Naive thymus-derived CD4-positive, alpha-beta T cell (primary cell): ENCODE measurements at regions not wholly inside any gene's neighbourhood (a gene's known extent, or its start where the extent isn't known, plus 50 kb on each side); places are given as distances from the start of the nearest gene placed in this dataset.

Experiments used
- ATAC-seq: fragments of 150-1000 bp; cut with Tn5 transposase; 2 replicates; pipeline ENCODE4 v1.10.0; 2021; ENCODE audit warnings: mild to moderate bottlenecking, moderate library complexity
- CTCF ChIA-PET: fragments of 350-600 bp; sonication (Branson Sonifier 250); formaldehyde crosslinking; loops from one replicate; lab custom pipeline; 2021; ENCODE audit warnings: antibody characterized with exemption; lab: Charles Lee
- POLR2A ChIA-PET: fragments of 350-600 bp; sonication (Branson Sonifier 250); formaldehyde crosslinking; loops from one replicate; lab custom pipeline; 2021; ENCODE audit warnings: antibody characterized with exemption, inconsistent platforms; lab: Charles Lee
- DNase-seq, 9 donors: peaks; one replicate each; pipeline versions ENCODE4 v3.0.0 to v3.0.0-alpha.2; 2020 to 2022; ENCODE audit warnings: mixed read lengths in 1 of 9
- H3K27ac ChIP-seq: one replicate; pipeline ENCODE4 v1.7.0; 2013; ENCODE audit warnings: mild to moderate bottlenecking, low read depth, low read length, moderate library complexity
- H3K27me3 ChIP-seq, 2 donors: one replicate each; pipeline ENCODE4 v1.7.0; 2013; ENCODE audit warnings: low read length in 2 of 2, mild to moderate bottlenecking in 2 of 2, moderate library complexity in 2 of 2; ENCODE audit not compliant: control insufficient read depth in 2 of 2, insufficient read depth in 2 of 2
- H3K36me3 ChIP-seq, 3 experiments: 1 replicate in 2 of 3; 2 replicates in 1 of 3; pipeline ENCODE4 v1.7.0; 2013; ENCODE audit warnings: low read length in 3 of 3, mild to moderate bottlenecking in 3 of 3, moderate library complexity in 1 of 3; ENCODE audit not compliant: insufficient read depth in 3 of 3, control insufficient read depth in 2 of 3
- H3K4me1 ChIP-seq, 2 donors: one replicate each; pipeline ENCODE4 v1.7.0; 2013; ENCODE audit warnings: low read length in 2 of 2, mild to moderate bottlenecking in 2 of 2, moderate library complexity in 1 of 2; ENCODE audit not compliant: control insufficient read depth in 2 of 2, insufficient read depth in 2 of 2
- H3K4me3 ChIP-seq: 2 replicates; pipeline ENCODE4 v1.7.0; 2013; ENCODE audit warnings: mild to moderate bottlenecking, low read length
- H3K9me3 ChIP-seq, 3 experiments: 1 replicate in 2 of 3; 2 replicates in 1 of 3; pipeline ENCODE4 v1.7.0; 2013; ENCODE audit warnings: low read length in 3 of 3; ENCODE audit not compliant: control insufficient read depth in 2 of 3
- H3K27ac Mint-ChIP-seq, 9 donors: one replicate each; pipeline ENCODE4 v1.8.0; 2020 to 2022; ENCODE audit warnings: mixed read lengths in 9 of 9, mild to moderate bottlenecking in 8 of 9, moderate library complexity in 5 of 9, inconsistent platforms in 2 of 9
- H3K27me3 Mint-ChIP-seq, 5 donors: one replicate each; pipeline ENCODE4 v1.8.0; 2021 to 2022; ENCODE audit warnings: mixed read lengths in 5 of 5, mild to moderate bottlenecking in 1 of 5
- H3K36me3 Mint-ChIP-seq, 5 donors: one replicate each; pipeline ENCODE4 v1.8.0; 2020 to 2022; ENCODE audit warnings: mixed read lengths in 5 of 5, mild to moderate bottlenecking in 3 of 5, inconsistent platforms in 1 of 5
- H3K4me1 Mint-ChIP-seq, 7 donors: one replicate each; pipeline ENCODE4 v1.8.0; 2020 to 2022; ENCODE audit warnings: mixed read lengths in 7 of 7, mild to moderate bottlenecking in 3 of 7, inconsistent platforms in 1 of 7
- H3K4me3 Mint-ChIP-seq, 10 donors: one replicate each; pipeline ENCODE4 v1.8.0; 2020 to 2022; ENCODE audit warnings: mild to moderate bottlenecking in 10 of 10, mixed read lengths in 10 of 10, moderate library complexity in 6 of 10, inconsistent platforms in 2 of 10
- H3K9me3 Mint-ChIP-seq, 11 donors: one replicate each; pipeline ENCODE4 v1.8.0; 2020 to 2022; ENCODE audit warnings: mixed read lengths in 11 of 11, mild to moderate bottlenecking in 4 of 11, inconsistent platforms in 1 of 11, moderate library complexity in 1 of 11
- intact Hi-C, 2 donors: fragments of 100-400 bp; cut with micrococcal nuclease; formaldehyde crosslinking; loops; one replicate each; pipeline ENCODE4 v1.15.1; 2023

DNA sequence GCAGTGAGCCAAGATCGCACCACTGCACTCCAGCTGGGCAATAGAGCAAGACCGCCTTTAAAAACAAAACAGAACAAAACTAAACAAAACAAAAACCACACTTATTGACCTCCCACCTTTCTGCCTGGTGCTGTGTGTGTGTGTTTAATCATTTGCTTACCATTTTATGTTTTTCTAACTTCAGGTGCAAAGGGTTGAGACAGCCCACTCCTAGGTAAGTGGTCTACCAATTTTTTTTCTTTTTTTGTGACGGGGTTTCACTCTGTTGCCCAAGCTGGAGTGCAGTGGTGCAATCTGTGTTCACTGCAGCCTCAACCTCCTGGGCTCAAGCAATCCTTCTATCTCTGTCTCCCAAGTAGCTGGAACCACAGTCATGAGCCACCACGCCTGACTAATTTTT lies 65.8 kb downstream of the SALL1 start:
- no peak overlapping the region for H3K27ac Mint-ChIP-seq
- peaks cover 0 to 24% (median 5%) of the 10 kb centered on the region in 11 donors for H3K9me3 Mint-ChIP-seq
- no peaks in the 10 kb centered on the region for H3K4me1 Mint-ChIP-seq
- H3K27me3 Mint-ChIP-seq: peaks cover 0 to 15% (median 10%) of the 10 kb centered on the region in 5 donors
- POLR2A ChIA-PET: no interaction called here
- H3K4me1 ChIP-seq: no peaks in the 10 kb centered on the region
- DNase-seq (no peak), ATAC-seq (no peak)
- no peak overlapping the region for H3K4me3 Mint-ChIP-seq
- H3K27ac ChIP-seq: no peak overlapping the region
- intact Hi-C loops: no loop called here
- H3K4me3 ChIP-seq: no peak overlapping the region
- CTCF ChIA-PET: no interaction called here
- H3K36me3 Mint-ChIP-seq: peaks cover 0 to 3% (median 0%) of the 10 kb centered on the region in 5 donors
- H3K36me3 ChIP-seq: no peaks in the 10 kb centered on the region
- H3K27me3 ChIP-seq: no peaks in the 10 kb centered on the region
- no peaks in the 10 kb centered on the region for H3K9me3 ChIP-seq

DNA sequence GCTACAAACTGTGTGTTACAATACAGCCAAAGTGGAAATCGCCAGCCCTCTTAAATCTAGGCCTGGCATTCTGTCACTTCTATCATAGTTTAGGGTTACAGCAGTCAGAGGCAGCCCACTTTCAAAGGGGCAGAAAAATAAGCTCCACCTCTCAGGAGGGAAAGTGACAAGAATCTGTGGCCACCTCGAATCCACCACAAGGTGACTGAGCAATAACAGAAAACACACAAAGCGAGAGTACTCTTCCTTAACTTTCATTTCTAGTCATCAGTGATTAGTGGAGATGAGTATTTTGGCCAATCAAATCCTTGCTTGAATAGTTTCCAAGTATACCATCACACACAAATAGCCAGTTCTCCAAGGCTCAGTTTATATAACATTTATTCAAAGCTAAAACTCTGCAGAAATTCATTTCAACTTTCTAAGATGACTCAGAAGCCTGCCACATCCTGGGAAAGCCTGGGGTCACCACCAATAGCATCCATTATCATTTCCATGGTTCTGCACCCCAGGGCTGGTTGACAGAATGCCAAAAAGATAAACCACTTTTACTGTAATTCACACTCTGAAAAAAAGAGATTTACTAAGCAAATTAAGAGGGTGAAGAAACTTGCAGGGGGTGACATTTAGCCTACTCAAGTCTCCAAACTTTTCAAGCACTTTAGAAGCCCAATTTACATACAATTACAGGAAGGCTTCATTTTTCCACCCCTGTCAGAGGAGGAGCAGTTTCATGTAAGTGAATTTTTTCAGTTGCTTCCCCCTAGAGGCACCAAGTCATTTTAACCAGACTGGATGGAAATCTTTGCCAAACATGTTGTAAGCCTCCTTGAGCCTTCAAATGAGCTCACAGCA lies 66.8 kb downstream of the SALL1 start:
- DNase-seq (no peak), ATAC-seq (no peak)
- Mint-ChIP-seq H3K9me3 (peaks cover 0 to 24% (median 6%) of the 10 kb centered on the region in 11 donors), H3K4me1 (no peaks in the 10 kb centered on the region), H3K36me3 (peaks cover 0 to 3% (median 0%) of the 10 kb centered on the region in 5 donors), H3K27ac (no peak overlapping the region), H3K27me3 (peaks cover 0 to 14% (median 10%) of the 10 kb centered on the region in 5 donors), H3K4me3 (no peak overlapping the region)
- H3K9me3 ChIP-seq: no peaks in the 10 kb centered on the region
- H3K27ac ChIP-seq: no peak overlapping the region
- H3K4me3 ChIP-seq: no peak overlapping the region
- POLR2A ChIA-PET: no interaction called here
- H3K36me3 ChIP-seq: no peaks in the 10 kb centered on the region
- CTCF ChIA-PET: no interaction called here
- no peaks in the 10 kb centered on the region for H3K27me3 ChIP-seq
- intact Hi-C loops: no loop called here
- H3K4me1 ChIP-seq: no peaks in the 10 kb centered on the region

DNA sequence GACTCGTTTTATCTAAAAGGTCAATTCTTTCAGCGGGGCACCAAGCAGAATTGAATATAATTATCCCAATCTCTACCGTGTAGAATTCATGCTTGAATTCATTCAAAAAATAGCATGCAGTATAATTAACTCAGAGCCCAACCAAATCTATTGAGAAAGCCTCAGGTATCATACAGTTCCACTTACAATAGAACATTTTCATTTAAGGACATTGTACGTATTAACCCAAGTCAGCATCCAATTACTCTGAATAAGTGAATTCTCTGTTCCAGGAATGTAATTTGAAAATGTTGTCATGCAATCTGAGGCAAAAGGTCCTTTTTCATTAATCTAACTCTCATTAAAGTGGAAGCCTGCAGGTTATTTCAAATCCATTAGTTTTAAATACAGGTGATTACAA lies 78.5 kb downstream of the SALL1 start:
- Mint-ChIP-seq H3K4me3 (no peak overlapping the region), H3K27ac (no peak overlapping the region), H3K9me3 (peaks cover 0 to 16% (median 4%) of the 10 kb centered on the region in 11 donors), H3K36me3 (peaks cover 0 to 9% (median 0%) of the 10 kb centered on the region in 5 donors), H3K4me1 (no peaks in the 10 kb centered on the region), H3K27me3 (peaks cover 0 to 28% (median 15%) of the 10 kb centered on the region in 5 donors)
- ChIA-PET POLR2A (no interaction called here), CTCF (no interaction called here)
- Histone ChIP-seq H3K36me3 (no peaks in the 10 kb centered on the region), H3K4me1 (no peaks in the 10 kb centered on the region), H3K27ac (no peak overlapping the region), H3K4me3 (no peak overlapping the region), H3K9me3 (no peaks in the 10 kb centered on the region), H3K27me3 (no peaks in the 10 kb centered on the region)
- ATAC-seq (no peak), DNase-seq (no peak)
- intact Hi-C loops: no loop called here

DNA sequence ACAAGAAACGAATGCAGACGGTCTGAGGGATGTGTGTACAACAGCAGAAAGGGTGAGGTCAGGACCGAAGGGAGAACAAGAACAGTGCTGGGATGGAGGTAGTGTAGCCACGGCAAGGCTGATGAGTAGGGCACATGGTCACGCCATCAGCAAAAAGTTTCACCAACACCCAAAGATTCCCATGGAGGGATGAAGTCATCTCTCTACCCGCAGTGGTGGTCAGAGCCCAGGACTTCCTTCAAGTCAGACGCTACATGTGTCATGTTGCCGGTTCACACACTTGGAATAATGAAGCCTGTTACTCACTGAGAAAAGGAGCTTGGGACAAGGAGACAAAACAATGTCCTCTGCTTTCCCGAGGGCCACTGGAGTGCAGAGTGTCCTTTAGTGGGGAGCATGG lies 79.7 kb downstream of the SALL1 start:
- H3K4me3 ChIP-seq: no peak overlapping the region
- H3K27me3 ChIP-seq: no peaks in the 10 kb centered on the region
- H3K27ac ChIP-seq: no peak overlapping the region
- H3K4me1 Mint-ChIP-seq: no peaks in the 10 kb centered on the region
- H3K4me3 Mint-ChIP-seq: no peak overlapping the region
- no peaks in the 10 kb centered on the region for H3K4me1 ChIP-seq
- H3K9me3 Mint-ChIP-seq: peaks cover 0 to 9% (median 2%) of the 10 kb centered on the region in 11 donors
- no peak for DNase-seq
- CTCF ChIA-PET: no interaction called here
- intact Hi-C loops: no loop called here
- no peak for ATAC-seq
- peaks cover 0 to 5% (median 0%) of the 10 kb centered on the region in 5 donors for H3K36me3 Mint-ChIP-seq
- H3K27me3 Mint-ChIP-seq: peaks cover 0 to 23% (median 10%) of the 10 kb centered on the region in 5 donors
- H3K36me3 ChIP-seq: no peaks in the 10 kb centered on the region
- H3K27ac Mint-ChIP-seq: no peak overlapping the region
- POLR2A ChIA-PET: no interaction called here
- H3K9me3 ChIP-seq: no peaks in the 10 kb centered on the region

DNA sequence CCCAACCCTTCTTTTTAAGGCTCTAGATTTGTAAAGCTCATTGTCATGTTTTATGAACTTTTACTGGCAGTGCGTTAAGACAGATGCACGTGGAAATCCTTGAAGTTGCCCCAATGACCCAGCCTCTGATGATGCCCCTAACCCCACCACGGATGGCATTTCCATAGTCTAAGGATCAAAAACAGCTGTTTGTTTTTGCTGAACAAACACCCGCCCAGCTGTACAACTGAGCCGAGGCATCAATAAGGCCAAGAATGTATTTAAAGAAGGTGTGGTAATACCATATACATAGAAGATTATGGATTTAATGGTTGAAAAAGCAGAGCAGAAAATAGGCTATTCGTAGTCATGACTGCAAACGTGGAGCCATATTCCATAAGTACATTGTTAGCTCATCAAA lies 83.7 kb downstream of the SALL1 start:
- Histone ChIP-seq H3K27me3 (no peaks in the 10 kb centered on the region), H3K4me3 (no peak overlapping the region), H3K4me1 (no peaks in the 10 kb centered on the region), H3K36me3 (no peaks in the 10 kb centered on the region), H3K9me3 (no peaks in the 10 kb centered on the region), H3K27ac (no peak overlapping the region)
- Mint-ChIP-seq H3K4me3 (no peak overlapping the region), H3K4me1 (no peaks in the 10 kb centered on the region), H3K36me3 (no peaks in the 10 kb centered on the region), H3K27me3 (peaks cover 0 to 17% (median 0%) of the 10 kb centered on the region in 5 donors), H3K27ac (no peak overlapping the region), H3K9me3 (peaks cover 0 to 5% (median 0%) of the 10 kb centered on the region in 11 donors)
- ATAC-seq (no peak), DNase-seq (no peak)
- intact Hi-C loops: no loop called here
- ChIA-PET POLR2A (no interaction called here), CTCF (no interaction called here)

DNA sequence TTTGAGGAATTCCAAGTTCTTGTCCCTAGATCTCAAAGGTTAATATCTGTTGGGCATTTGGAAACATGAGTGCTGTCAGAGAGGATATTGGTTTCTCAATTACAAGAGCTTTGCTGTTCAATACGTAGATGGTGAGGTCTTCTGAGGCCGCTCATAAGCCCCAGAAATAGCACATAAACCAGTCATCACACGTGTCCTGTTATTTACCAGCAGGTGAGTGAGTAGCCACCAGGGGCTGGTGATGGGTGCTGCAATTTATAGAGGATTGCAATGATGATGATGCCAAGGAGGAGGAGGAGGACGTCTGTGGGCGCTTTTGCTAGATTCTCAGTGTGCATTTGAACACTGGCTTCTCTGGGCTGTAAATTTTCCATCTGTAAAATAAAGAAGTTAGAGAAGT lies 89.0 kb downstream of the SALL1 start:
- peaks cover 0 to 4% (median 0%) of the 10 kb centered on the region in 11 donors for H3K9me3 Mint-ChIP-seq
- POLR2A ChIA-PET: no interaction called here
- peaks cover 0 to 2% (median 0%) of the 10 kb centered on the region in 7 donors for H3K4me1 Mint-ChIP-seq
- H3K27ac Mint-ChIP-seq: no peak overlapping the region
- DNase-seq (no peak), ATAC-seq (no peak)
- CTCF ChIA-PET: no interaction called here
- no peak overlapping the region for H3K4me3 Mint-ChIP-seq
- no peaks in the 10 kb centered on the region for H3K36me3 Mint-ChIP-seq
- Histone ChIP-seq H3K4me1 (no peaks in the 10 kb centered on the region), H3K27me3 (no peaks in the 10 kb centered on the region), H3K9me3 (no peaks in the 10 kb centered on the region), H3K27ac (no peak overlapping the region), H3K4me3 (no peak overlapping the region), H3K36me3 (no peaks in the 10 kb centered on the region)
- peaks cover 0 to 25% (median 11%) of the 10 kb centered on the region in 5 donors for H3K27me3 Mint-ChIP-seq
- intact Hi-C loops: no loop called here

DNA sequence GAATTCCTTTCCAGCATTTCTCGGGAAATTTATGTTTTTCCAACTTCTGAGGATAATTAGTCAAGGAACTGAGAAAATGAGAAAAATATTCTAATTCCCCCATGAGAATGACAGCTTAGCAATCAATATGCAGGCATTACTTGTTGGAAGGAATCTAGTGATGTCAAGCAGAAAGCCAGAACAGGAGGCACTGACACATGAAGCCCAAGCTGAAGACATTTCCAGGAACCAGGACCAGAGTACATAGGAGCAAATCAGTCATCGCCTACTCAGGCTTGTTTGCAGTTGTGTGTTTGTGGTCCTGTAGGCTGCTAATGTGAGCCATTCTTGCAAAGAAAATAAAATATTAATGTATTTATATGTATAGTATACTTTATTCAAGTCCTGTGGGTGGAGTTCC lies 89.7 kb downstream of the SALL1 start:
- Mint-ChIP-seq H3K9me3 (peaks cover 0 to 4% (median 0%) of the 10 kb centered on the region in 11 donors), H3K4me1 (peaks cover 0 to 2% (median 0%) of the 10 kb centered on the region in 7 donors), H3K27me3 (peaks cover 6 to 30% (median 15%) of the 10 kb centered on the region in 5 donors), H3K4me3 (no peak overlapping the region), H3K27ac (no peak overlapping the region), H3K36me3 (no peaks in the 10 kb centered on the region)
- H3K9me3 ChIP-seq: no peaks in the 10 kb centered on the region
- CTCF ChIA-PET: no interaction called here
- no peak for DNase-seq
- no peak overlapping the region for H3K4me3 ChIP-seq
- POLR2A ChIA-PET: no interaction called here
- no peaks in the 10 kb centered on the region for H3K36me3 ChIP-seq
- ATAC-seq: no peak
- intact Hi-C loops: no loop called here
- no peaks in the 10 kb centered on the region for H3K27me3 ChIP-seq
- H3K4me1 ChIP-seq: no peaks in the 10 kb centered on the region
- no peak overlapping the region for H3K27ac ChIP-seq
